GM19455 (cell line): ENCODE measurements at regions not wholly inside any gene's neighbourhood (a gene's known extent, or its start where the extent isn't known, plus 50 kb on each side); places are given as distances from the start of the nearest gene placed in this dataset.
"Not testable (repeated sequence)": the region's sequence is repeated elsewhere in the genome, so short reads cannot be mapped to it uniquely, and the experiment has no call there.

ENCODE experiments used
- ATAC-seq: cut with Tn5 transposase; IDR thresholded peaks from one replicate; pipeline ENCODE4 v1.9.1; 2021; ENCODE audit not compliant: unreplicated experiment

GRCh38 chr4:10853196-10853595, 168.6 kb upstream of the CLNK start:
- ATAC-seq: no peak

- no peak for ATAC-seq
Observed at GRCh38 chr4:10841697-10842096, 157.1 kb upstream of the CLNK start.

- ATAC-seq: no peak
Observed at GRCh38 chr4:10837151-10837550, 152.6 kb upstream of the CLNK start.

- ATAC-seq: no peak
Observed at GRCh38 chr4:10832806-10833628, 148.4 kb upstream of the CLNK start.

- no peak for ATAC-seq
Observed at GRCh38 chr4:10831727-10832408, 147.3 kb upstream of the CLNK start.

GRCh38 chr4:10828918-10829538, 144.5 kb upstream of the CLNK start:
- not testable (repeated sequence) for ATAC-seq

- no peak for ATAC-seq
Observed at GRCh38 chr4:10821826-10822225, 137.3 kb upstream of the CLNK start.

GRCh38 chr4:10816571-10816970, 132.0 kb upstream of the CLNK start:
- no peak for ATAC-seq

- ATAC-seq: no peak
Observed at GRCh38 chr4:10811991-10812390, 127.4 kb upstream of the CLNK start.

- no peak for ATAC-seq
Observed at GRCh38 chr4:10810411-10810810, 125.8 kb upstream of the CLNK start.

GRCh38 chr4:10809905-10810304, 125.3 kb upstream of the CLNK start:
- no peak for ATAC-seq

- no peak for ATAC-seq
Observed at GRCh38 chr4:10808591-10808990, 124.0 kb upstream of the CLNK start.

- no peak for ATAC-seq
Observed at GRCh38 chr4:10806953-10807645, 122.5 kb upstream of the CLNK start.

GRCh38 chr4:10803713-10804343, 119.3 kb upstream of the CLNK start:
- ATAC-seq: no peak

- ATAC-seq: no peak
Observed at GRCh38 chr4:10787365-10787764, 102.8 kb upstream of the CLNK start.

GRCh38 chr4:10784621-10785020, 100.1 kb upstream of the CLNK start:
- ATAC-seq: no peak

- no peak for ATAC-seq
Observed at GRCh38 chr4:10783351-10783750, 98.8 kb upstream of the CLNK start.

- ATAC-seq: no peak
Observed at GRCh38 chr4:10781805-10782204, 97.2 kb upstream of the CLNK start.

GRCh38 chr4:10780803-10781202, 96.2 kb upstream of the CLNK start:
- ATAC-seq: not testable (repeated sequence)

GRCh38 chr4:10775132-10775531, 90.6 kb upstream of the CLNK start:
- ATAC-seq: not testable (repeated sequence)

- no peak for ATAC-seq
Observed at GRCh38 chr4:10773656-10774055, 89.1 kb upstream of the CLNK start.
